HG02943 (cell line): ENCODE measurements at regions not wholly inside any gene's neighbourhood (a gene's known extent, or its start where the extent isn't known, plus 50 kb on each side); places are given as distances from the start of the nearest gene placed in this dataset.

ENCODE experiments used
- ATAC-seq: cut with Tn5 transposase; IDR thresholded peaks from one replicate; pipeline ENCODE4 v1.9.1; 2021; ENCODE audit warnings: mild to moderate bottlenecking, low read depth, moderate library complexity; ENCODE audit not compliant: unreplicated experiment

GRCh38 chr6:4395386-4395785, 260.0 kb upstream of the ECI2 start:
- no peak for ATAC-seq

- no peak for ATAC-seq
Measured at GRCh38 chr6:4394786-4395185, 259.4 kb upstream of the ECI2 start.

GRCh38 chr6:4388675-4389074, 253.3 kb upstream of the ECI2 start:
- no peak for ATAC-seq

- no peak for ATAC-seq
Measured at GRCh38 chr6:4384656-4385055, 249.3 kb upstream of the ECI2 start.

- ATAC-seq = no peak
Measured at GRCh38 chr6:4383910-4384638, 248.7 kb upstream of the ECI2 start.

- ATAC-seq = no peak
Measured at GRCh38 chr6:4382362-4382853, 247.0 kb upstream of the ECI2 start.

- ATAC-seq = no peak
Measured at GRCh38 chr6:4381381-4381780, 246.0 kb upstream of the ECI2 start.

GRCh38 chr6:4380881-4381281, 245.5 kb upstream of the ECI2 start:
- ATAC-seq = no peak

- ATAC-seq = no peak
Measured at GRCh38 chr6:4379958-4380357, 244.6 kb upstream of the ECI2 start.

GRCh38 chr6:4378319-4378996, 243.1 kb upstream of the ECI2 start:
- no peak for ATAC-seq

GRCh38 chr6:4377603-4378002, 242.2 kb upstream of the ECI2 start:
- ATAC-seq = no peak

- no peak for ATAC-seq
Measured at GRCh38 chr6:4374216-4374615, 238.8 kb upstream of the ECI2 start.

- no peak for ATAC-seq
Measured at GRCh38 chr6:4372866-4373265, 237.5 kb upstream of the ECI2 start.

GRCh38 chr6:4371207-4371921, 236.0 kb upstream of the ECI2 start:
- no peak for ATAC-seq

- no peak for ATAC-seq
Measured at GRCh38 chr6:4370066-4370465, 234.7 kb upstream of the ECI2 start.

GRCh38 chr6:4369616-4370015, 234.2 kb upstream of the ECI2 start:
- ATAC-seq = no peak

- ATAC-seq = no peak
Measured at GRCh38 chr6:4368649-4369048, 233.3 kb upstream of the ECI2 start.

GRCh38 chr6:4367643-4368042, 232.3 kb upstream of the ECI2 start:
- no peak for ATAC-seq

GRCh38 chr6:4366635-4367395, 231.4 kb upstream of the ECI2 start:
- no peak for ATAC-seq

- no peak for ATAC-seq
Measured at GRCh38 chr6:4365686-4366085, 230.3 kb upstream of the ECI2 start.

GRCh38 chr6:4364711-4365110, 229.3 kb upstream of the ECI2 start:
- ATAC-seq = no peak
